ENCODE measurements at regions not wholly inside any gene's neighbourhood (a gene's known extent, or its start where the extent isn't known, plus 50 kb on each side); places are given as distances from the start of the nearest gene placed in this dataset.
A peak's percentile ranks its signal among the peaks of the same experiment; 100 is the strongest.
"Not testable (repeated sequence)": the region's sequence is repeated elsewhere in the genome, so short reads cannot be mapped to it uniquely, and the experiment has no call there.

DNA sequence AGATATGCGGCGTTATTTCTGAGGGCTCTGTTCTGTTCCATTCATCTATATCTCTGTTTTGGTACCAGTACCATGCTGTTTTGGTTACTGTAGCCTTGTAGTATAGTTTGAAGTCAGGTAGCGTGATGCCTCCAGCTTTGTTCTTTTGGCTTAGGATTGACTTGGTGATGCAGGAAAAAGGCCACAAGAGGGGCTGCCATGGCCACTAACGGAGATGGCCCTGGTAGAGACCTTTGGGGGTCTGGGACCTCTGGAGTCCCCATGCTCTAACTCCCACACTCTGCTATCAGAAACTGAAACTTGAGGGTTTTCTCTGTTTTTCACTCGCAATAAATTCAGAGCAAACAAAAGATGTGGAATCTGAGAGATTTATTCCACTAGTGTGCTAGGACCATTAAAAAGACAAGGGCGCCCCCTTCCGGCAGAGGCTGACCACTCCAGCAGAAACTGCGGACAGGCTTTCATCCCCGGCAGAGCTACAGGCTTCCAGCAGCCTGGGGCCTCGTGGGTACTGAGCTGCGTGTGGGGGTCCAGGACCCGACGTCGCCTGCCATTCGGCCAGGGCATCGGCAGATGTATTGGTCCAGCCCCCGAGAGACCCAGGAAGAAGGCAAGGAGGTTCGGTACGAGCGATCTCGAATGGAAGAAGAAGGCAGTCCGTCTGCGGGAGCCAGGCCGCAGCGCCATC is 775.1 kb downstream of the EPHA7 start:
- TF ChIP-seq, protein P1, sequence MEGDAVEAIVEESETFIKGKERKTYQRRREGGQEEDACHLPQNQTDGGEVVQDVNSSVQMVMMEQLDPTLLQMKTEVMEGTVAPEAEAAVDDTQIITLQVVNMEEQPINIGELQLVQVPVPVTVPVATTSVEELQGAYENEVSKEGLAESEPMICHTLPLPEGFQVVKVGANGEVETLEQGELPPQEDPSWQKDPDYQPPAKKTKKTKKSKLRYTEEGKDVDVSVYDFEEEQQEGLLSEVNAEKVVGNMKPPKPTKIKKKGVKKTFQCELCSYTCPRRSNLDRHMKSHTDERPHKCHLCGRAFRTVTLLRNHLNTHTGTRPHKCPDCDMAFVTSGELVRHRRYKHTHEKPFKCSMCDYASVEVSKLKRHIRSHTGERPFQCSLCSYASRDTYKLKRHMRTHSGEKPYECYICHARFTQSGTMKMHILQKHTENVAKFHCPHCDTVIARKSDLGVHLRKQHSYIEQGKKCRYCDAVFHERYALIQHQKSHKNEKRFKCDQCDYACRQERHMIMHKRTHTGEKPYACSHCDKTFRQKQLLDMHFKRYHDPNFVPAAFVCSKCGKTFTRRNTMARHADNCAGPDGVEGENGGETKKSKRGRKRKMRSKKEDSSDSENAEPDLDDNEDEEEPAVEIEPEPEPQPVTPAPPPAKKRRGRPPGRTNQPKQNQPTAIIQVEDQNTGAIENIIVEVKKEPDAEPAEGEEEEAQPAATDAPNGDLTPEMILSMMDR (IDR thresholded peaks at IDR 0.05) = peak; percentile 15
- ATAC-seq; H3K9me3 Mint-ChIP-seq; H3K27ac Mint-ChIP-seq; H3K36me3 Mint-ChIP-seq (ENCODE audit: low read depth); H3K4me1 Mint-ChIP-seq (ENCODE audit: low read depth); H3K4me3 Mint-ChIP-seq; H3K27me3 Mint-ChIP-seq; CTCF ChIA-PET; intact Hi-C loops (cut with micrococcal nuclease); POLR2A ChIA-PET: not testable (repeated sequence)
- DNase-seq = peak; percentile 20

DNA sequence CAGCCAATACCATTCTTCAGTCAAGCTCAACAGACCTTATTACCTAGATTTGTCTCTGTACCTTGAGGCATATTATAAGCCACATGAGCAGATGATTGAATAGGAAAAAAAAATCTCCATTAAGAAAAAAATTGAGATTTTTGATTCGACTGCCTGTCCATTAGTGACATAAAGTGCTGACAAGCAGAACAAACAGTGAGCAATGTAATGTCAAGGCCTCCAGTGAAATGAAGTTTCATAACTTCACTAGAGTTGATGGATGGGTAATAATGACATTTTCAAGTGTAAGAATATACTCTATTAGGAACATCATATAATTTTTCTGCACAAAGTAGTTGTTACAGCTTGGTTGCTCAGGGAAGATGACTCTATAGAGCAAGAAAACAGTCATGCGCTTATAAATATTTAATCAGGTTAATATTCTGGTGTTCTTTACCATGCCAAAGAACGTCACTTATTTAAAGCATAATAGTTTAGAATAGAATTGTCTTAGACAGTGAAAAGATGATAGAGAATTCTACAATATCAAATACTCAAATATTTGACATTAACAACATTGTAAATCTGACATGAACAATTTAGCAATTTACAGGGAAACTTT is 783.7 kb downstream of the EPHA7 start:
- TF ChIP-seq, protein P1 (IDR thresholded peaks at IDR 0.05) = no peak
- Mint-ChIP-seq H3K27ac (no peak overlapping the region), H3K9me3 (peaks cover 4% of the 10 kb centered on the region), H3K27me3 (no peaks in the 10 kb centered on the region), H3K36me3 (ENCODE audit: low read depth) (no peaks in the 10 kb centered on the region), H3K4me3 (no peak overlapping the region), H3K4me1 (ENCODE audit: low read depth) (no peaks in the 10 kb centered on the region)
- ATAC-seq = no peak
- intact Hi-C loops (cut with micrococcal nuclease) = no loop called here
- no peak for DNase-seq
- POLR2A ChIA-PET = no interaction called here
- CTCF ChIA-PET = no interaction called here

DNA sequence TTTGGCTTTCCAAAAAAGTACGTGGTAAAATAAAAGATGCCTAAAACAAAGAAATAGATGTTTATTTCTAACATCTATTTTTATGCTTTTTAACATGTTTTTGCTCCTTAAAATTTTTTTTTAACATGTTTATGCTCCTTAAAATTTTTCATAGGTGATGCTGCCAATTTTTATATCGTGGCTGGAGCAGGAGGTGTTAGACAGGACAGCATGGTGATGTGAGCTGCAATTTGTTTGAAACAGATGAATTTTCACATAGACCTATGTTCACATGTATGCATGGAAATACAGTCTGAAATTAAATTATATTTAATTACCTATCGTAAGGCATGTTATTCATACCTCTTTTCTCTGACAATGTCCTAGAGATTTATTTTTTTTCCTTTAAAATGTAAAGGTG is 784.8 kb downstream of the EPHA7 start:
- Mint-ChIP-seq H3K4me3 (no peak overlapping the region), H3K9me3 (peaks cover 2% of the 10 kb centered on the region), H3K36me3 (ENCODE audit: low read depth) (no peaks in the 10 kb centered on the region), H3K27me3 (no peaks in the 10 kb centered on the region), H3K27ac (no peak overlapping the region), H3K4me1 (ENCODE audit: low read depth) (no peaks in the 10 kb centered on the region)
- DNase-seq = no peak
- no peak for ATAC-seq
- CTCF ChIA-PET = no interaction called here
- TF ChIP-seq, protein P1 (IDR thresholded peaks at IDR 0.05) = no peak
- intact Hi-C loops (cut with micrococcal nuclease) = no loop called here
- POLR2A ChIA-PET = no interaction called here

DNA sequence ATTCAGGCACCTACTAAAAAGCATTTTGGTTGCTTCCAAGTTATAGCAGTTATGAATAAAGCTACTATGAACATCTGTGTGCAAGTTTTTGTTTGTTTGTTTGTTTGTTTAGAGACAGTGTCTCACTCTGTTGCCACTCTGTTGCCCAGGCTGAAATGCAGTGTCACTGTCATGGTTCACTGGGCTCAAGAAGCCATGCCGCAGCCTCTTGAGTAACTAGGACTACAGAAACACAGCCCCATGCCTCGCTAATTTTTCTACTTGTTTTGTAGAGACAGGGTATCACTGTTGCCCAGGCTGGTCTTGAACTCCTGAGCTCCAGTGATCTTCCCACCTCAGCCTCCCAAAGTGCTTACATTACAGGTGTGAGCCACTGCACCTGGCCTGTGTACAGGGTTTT is 795.9 kb downstream of the EPHA7 start:
- DNase-seq (no peak), ATAC-seq (no peak)
- H3K4me1 Mint-ChIP-seq (ENCODE audit: low read depth) = no peaks in the 10 kb centered on the region
- peaks cover 17% of the 10 kb centered on the region for H3K9me3 Mint-ChIP-seq
- POLR2A ChIA-PET = no interaction called here
- CTCF ChIA-PET = no interaction called here
- H3K36me3 Mint-ChIP-seq (ENCODE audit: low read depth) = no peaks in the 10 kb centered on the region
- intact Hi-C loops (cut with micrococcal nuclease) = no loop called here
- H3K27ac Mint-ChIP-seq = no peak overlapping the region
- TF ChIP-seq, protein P1 (IDR thresholded peaks at IDR 0.05) = no peak
- no peaks in the 10 kb centered on the region for H3K27me3 Mint-ChIP-seq
- no peak overlapping the region for H3K4me3 Mint-ChIP-seq

DNA sequence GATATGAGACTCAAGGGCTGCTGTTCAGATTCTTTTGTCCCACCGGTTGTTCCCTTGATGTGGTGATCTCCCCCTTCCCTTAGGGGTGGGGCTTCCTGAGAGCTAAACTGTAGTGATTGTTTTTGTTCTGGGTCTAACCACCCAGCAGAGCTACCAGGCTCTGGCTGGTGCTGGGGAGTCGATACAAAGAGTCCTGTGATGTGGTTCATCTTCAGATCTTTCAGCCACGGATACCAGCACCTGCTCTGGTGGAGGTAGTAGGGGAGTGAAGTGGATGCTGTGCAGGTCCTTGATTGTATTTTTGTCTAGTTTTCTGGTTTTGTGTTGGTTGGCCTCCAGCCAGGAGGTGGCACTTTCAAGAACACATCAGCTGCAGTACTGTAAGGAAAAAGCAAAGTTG is 801.6 kb downstream of the EPHA7 start:
- DNase-seq (no peak), ATAC-seq (no peak)
- H3K27ac Mint-ChIP-seq = no peak overlapping the region
- H3K27me3 Mint-ChIP-seq = no peaks in the 10 kb centered on the region
- no peaks in the 10 kb centered on the region for H3K4me1 Mint-ChIP-seq (ENCODE audit: low read depth)
- no peak overlapping the region for H3K4me3 Mint-ChIP-seq
- ChIA-PET POLR2A (no interaction called here), CTCF (no interaction called here)
- intact Hi-C loops (cut with micrococcal nuclease) = no loop called here
- peaks cover 16% of the 10 kb centered on the region for H3K9me3 Mint-ChIP-seq
- TF ChIP-seq, protein P1 (IDR thresholded peaks at IDR 0.05) = no peak
- no peaks in the 10 kb centered on the region for H3K36me3 Mint-ChIP-seq (ENCODE audit: low read depth)

Data from activated CD8-positive, alpha-beta T cell treated with anti-CD3 and anti-CD28 coated beads for 36 hours (primary cell).